ENCODE measurements at regions not wholly inside any gene's neighbourhood (a gene's known extent, or its start where the extent isn't known, plus 50 kb on each side); places are given as distances from the start of the nearest gene placed in this dataset.
A peak's percentile ranks its signal among the peaks of the same experiment; 100 is the strongest.

DNA sequence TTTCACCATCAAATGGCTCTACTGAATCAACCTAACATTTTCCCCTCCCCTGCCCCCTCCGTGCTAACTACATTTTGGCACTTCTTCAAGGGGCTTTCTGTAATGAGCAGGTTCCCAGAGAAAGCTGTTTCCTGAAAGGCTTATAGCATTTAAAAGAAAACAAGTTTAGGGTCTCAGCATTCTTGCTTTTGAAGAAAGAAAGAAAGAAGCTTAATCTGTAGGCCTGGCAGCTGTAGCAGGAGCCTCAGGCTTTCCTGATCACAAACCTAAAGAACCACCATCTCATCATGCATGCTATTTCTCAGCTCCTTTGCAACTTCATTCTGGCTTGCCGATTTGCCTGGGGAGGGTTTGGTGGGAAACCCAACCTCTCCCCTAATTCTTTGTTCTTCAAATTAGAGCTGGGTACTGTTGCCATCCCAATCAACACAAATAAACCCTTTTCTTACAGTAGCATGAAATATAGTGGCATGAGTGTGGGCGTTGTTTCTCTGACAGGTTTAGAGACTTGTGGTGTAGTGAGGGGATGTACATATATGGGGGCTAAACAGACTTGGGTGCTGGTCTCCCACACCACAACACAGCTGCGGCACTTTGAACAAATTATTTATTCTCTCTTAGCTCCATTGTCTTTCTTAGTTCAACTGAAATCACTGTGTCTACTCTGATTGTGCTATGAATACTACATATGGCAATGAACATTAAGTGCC, 160.5 kb upstream of the TNC start:
- 100% methylated on average over 1 of the region's 4 CpGs for WGBS (ENCODE audit: insufficient coverage, low lambda C conversion rate)
- no peak for DNase-seq
- H3K27me3 ChIP-seq (ENCODE audit: control insufficient read depth, insufficient read depth, low read length), result no peaks in the 10 kb centered on the region
- H3K36me3 ChIP-seq (ENCODE audit: control insufficient read depth, insufficient read depth, low read length), result no peaks in the 10 kb centered on the region
- H3K27ac ChIP-seq (ENCODE audit: low read length), result no peak overlapping the region
- no peaks in the 10 kb centered on the region for H3K9me3 ChIP-seq (ENCODE audit: control insufficient read depth, low read depth, low read length)
- H3K4me1 ChIP-seq (ENCODE audit: control insufficient read depth, insufficient read depth, low read length), result peaks cover 3% of the 10 kb centered on the region
- H3K4me3 ChIP-seq (ENCODE audit: low read length), result no peak overlapping the region

DNA sequence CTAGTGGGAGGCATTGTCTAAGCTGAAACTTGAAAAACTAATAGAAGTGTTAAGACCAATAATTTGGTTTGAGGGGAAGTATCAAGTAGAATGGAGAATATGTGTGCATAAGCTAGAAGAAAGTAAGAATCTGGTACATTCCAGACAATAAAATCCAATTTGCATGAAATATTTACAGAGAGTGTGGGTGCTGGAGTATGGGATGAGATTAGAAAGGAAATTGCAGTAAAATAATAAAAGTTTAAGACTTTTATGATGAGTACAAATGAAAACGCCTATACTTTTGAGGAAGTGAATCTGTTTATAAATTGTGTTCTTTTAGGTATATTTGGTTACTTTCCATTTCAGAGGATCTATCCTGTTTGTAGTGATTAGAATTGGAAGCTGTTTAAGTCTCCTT, 165.4 kb upstream of the TNC start:
- no peak for DNase-seq
- H3K9me3 ChIP-seq (ENCODE audit: control insufficient read depth, low read depth, low read length), result no peaks in the 10 kb centered on the region
- no peaks in the 10 kb centered on the region for H3K36me3 ChIP-seq (ENCODE audit: control insufficient read depth, insufficient read depth, low read length)
- 20% methylated on average over 1 of the region's 1 CpG for WGBS (ENCODE audit: insufficient coverage, low lambda C conversion rate)
- H3K4me1 ChIP-seq (ENCODE audit: control insufficient read depth, insufficient read depth, low read length), result no peaks in the 10 kb centered on the region
- no peaks in the 10 kb centered on the region for H3K27me3 ChIP-seq (ENCODE audit: control insufficient read depth, insufficient read depth, low read length)
- H3K27ac ChIP-seq (ENCODE audit: low read length), result no peak overlapping the region
- no peak overlapping the region for H3K4me3 ChIP-seq (ENCODE audit: low read length)

DNA sequence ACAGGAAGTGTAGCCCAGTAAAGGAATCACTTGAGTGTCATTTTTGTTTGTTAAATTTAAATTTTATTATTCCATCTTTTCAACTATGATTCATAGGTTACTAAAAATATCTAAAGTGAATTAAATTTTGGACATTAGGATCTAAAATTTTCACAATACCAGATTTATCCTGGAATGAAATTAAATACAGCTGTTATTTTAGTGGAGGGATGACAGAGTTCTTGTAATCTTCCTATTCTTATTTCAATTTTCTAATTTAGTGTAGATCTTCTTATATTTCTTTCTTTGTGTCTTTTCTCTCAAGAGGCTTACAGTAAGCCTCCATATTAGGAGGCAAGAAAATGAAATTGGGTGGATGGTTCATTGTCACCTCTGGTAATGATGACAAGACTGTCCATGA, 167.9 kb upstream of the TNC start:
- H3K36me3 ChIP-seq (ENCODE audit: control insufficient read depth, insufficient read depth, low read length), result no peaks in the 10 kb centered on the region
- no peak for DNase-seq
- H3K4me3 ChIP-seq (ENCODE audit: low read length), result no peak overlapping the region
- H3K4me1 ChIP-seq (ENCODE audit: control insufficient read depth, insufficient read depth, low read length), result no peaks in the 10 kb centered on the region
- no peaks in the 10 kb centered on the region for H3K27me3 ChIP-seq (ENCODE audit: control insufficient read depth, insufficient read depth, low read length)
- no peak overlapping the region for H3K27ac ChIP-seq (ENCODE audit: low read length)
- H3K9me3 ChIP-seq (ENCODE audit: control insufficient read depth, low read depth, low read length), result no peaks in the 10 kb centered on the region

GRCh38 chr9:115286411-115286810, 168.5 kb upstream of the TNC start:
- Histone ChIP-seq H3K4me3 (ENCODE audit: low read length) (no peak overlapping the region), H3K36me3 (ENCODE audit: control insufficient read depth, insufficient read depth, low read length) (no peaks in the 10 kb centered on the region), H3K4me1 (ENCODE audit: control insufficient read depth, insufficient read depth, low read length) (peaks cover 5% of the 10 kb centered on the region), H3K27me3 (ENCODE audit: control insufficient read depth, insufficient read depth, low read length) (no peaks in the 10 kb centered on the region), H3K27ac (ENCODE audit: low read length) (no peak overlapping the region), H3K9me3 (ENCODE audit: control insufficient read depth, low read depth, low read length) (no peaks in the 10 kb centered on the region)
- DNase-seq, result no peak
- WGBS (ENCODE audit: insufficient coverage, low lambda C conversion rate), result 100% methylated on average over 1 of the region's 1 CpG

DNA sequence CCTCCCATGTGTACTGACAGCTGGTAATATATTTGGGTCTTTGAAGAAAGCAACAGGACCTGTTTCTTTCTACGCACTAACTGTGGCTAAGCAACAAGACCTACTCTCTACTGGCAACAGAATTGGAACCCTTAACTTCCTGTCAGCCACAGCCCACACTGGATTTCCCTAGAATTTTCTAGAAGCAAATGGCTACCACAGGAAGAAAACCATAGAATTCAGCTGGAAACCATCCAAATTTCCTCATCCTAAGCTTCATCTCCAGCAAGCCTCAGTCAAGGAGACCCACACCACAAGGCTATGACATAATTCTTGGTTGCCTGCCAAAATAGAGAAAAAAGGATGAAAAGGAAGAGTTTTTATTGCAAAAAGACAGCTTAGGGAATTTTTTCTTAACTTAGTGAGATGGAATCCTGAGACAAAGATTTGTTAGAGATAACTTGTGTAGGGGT, 171.8 kb upstream of the TNC start:
- H3K36me3 ChIP-seq (ENCODE audit: control insufficient read depth, insufficient read depth, low read length), result no peaks in the 10 kb centered on the region
- no peak overlapping the region for H3K4me3 ChIP-seq (ENCODE audit: low read length)
- DNase-seq, result no peak
- H3K9me3 ChIP-seq (ENCODE audit: control insufficient read depth, low read depth, low read length), result no peaks in the 10 kb centered on the region
- no CpG with 5 or more reads among the region's 1 CpG for WGBS (ENCODE audit: insufficient coverage, low lambda C conversion rate)
- no peak overlapping the region for H3K27ac ChIP-seq (ENCODE audit: low read length)
- no peaks in the 10 kb centered on the region for H3K27me3 ChIP-seq (ENCODE audit: control insufficient read depth, insufficient read depth, low read length)
- H3K4me1 ChIP-seq (ENCODE audit: control insufficient read depth, insufficient read depth, low read length), result peaks cover 23% of the 10 kb centered on the region

DNA sequence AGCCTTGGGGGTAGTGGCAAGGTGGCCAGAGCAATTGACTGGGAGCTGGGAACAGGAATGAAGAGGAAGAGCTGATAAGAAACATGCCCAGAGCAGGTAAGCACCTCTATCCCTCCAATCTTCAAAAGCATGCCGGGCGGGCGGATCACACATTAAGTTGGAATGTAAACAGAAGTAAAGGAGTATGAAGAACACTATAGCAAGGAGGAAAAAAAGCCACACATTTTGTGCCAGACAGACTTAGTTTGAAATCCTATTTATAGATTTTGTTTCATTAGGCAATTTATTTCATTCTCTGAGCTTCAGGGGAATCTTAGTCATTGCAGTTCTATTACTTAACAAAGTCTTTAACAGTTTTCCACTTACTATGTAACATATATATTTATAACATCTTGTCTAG, 173.9 kb upstream of the TNC start:
- DNase-seq, result peak; percentile 46 to 78
- peak overlapping the region; percentile 34 for H3K27ac ChIP-seq (ENCODE audit: low read length)
- 12% methylated on average over 3 of the region's 3 CpGs for WGBS (ENCODE audit: insufficient coverage, low lambda C conversion rate)
- no peaks in the 10 kb centered on the region for H3K9me3 ChIP-seq (ENCODE audit: control insufficient read depth, low read depth, low read length)
- H3K36me3 ChIP-seq (ENCODE audit: control insufficient read depth, insufficient read depth, low read length), result no peaks in the 10 kb centered on the region
- H3K27me3 ChIP-seq (ENCODE audit: control insufficient read depth, insufficient read depth, low read length), result no peaks in the 10 kb centered on the region
- peaks cover 39% of the 10 kb centered on the region for H3K4me1 ChIP-seq (ENCODE audit: control insufficient read depth, insufficient read depth, low read length)
- no peak overlapping the region for H3K4me3 ChIP-seq (ENCODE audit: low read length)

DNA sequence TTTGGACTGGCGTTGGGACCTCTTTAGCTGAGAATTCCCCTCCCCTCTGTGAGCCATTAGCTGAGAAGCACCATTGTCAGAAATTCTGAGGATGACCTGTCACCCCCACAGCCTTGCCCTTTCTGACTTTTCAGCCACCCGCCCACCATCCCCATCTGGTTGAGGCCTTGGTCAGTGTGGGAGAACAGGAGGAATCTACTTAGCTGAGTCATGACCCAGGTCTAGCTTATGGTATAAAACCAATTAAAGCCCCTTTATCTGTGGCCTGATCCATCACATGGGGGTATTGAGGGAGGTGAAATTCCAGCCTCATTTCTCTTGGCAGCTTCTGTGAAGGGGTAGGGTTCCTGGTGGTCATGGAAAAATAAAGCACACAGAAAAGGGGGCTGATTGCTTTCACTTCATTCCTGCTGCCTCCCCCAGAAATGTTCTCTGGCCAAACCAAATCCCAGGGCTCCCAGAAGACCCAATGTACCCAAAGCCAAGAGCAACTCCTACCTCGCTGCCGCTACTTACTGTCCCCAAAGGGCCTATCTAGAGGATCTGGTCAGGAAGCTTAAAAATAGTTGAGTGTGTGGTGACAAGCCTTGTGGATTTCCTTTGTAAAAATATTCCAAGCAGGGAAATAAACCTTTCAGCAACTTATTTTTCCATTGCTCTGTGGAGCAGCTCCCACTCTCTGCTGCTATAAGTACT, 174.8 kb upstream of the TNC start:
- WGBS (ENCODE audit: insufficient coverage, low lambda C conversion rate), result no CpG with 5 or more reads among the region's 4 CpGs
- H3K27ac ChIP-seq (ENCODE audit: low read length), result peak overlapping the region; percentile 34
- H3K9me3 ChIP-seq (ENCODE audit: control insufficient read depth, low read depth, low read length), result no peaks in the 10 kb centered on the region
- H3K4me3 ChIP-seq (ENCODE audit: low read length), result no peak overlapping the region
- H3K27me3 ChIP-seq (ENCODE audit: control insufficient read depth, insufficient read depth, low read length), result no peaks in the 10 kb centered on the region
- peaks cover 42% of the 10 kb centered on the region for H3K4me1 ChIP-seq (ENCODE audit: control insufficient read depth, insufficient read depth, low read length)
- DNase-seq, result no peak
- H3K36me3 ChIP-seq (ENCODE audit: control insufficient read depth, insufficient read depth, low read length), result no peaks in the 10 kb centered on the region

- Histone ChIP-seq H3K36me3 (ENCODE audit: control insufficient read depth, insufficient read depth, low read length) (no peaks in the 10 kb centered on the region), H3K4me1 (ENCODE audit: control insufficient read depth, insufficient read depth, low read length) (peaks cover 42% of the 10 kb centered on the region), H3K27ac (ENCODE audit: low read length) (peak overlapping the region; percentile 41), H3K27me3 (ENCODE audit: control insufficient read depth, insufficient read depth, low read length) (no peaks in the 10 kb centered on the region), H3K9me3 (ENCODE audit: control insufficient read depth, low read depth, low read length) (no peaks in the 10 kb centered on the region), H3K4me3 (ENCODE audit: low read length) (no peak overlapping the region)
- DNase-seq, result peak; percentile 83 to 92
- WGBS (ENCODE audit: insufficient coverage, low lambda C conversion rate), result no CpG with 5 or more reads among the region's 2 CpGs
These were observed 177.8 kb upstream of the TNC start for GRCh38 chr9:115295734-115296133.

DNA sequence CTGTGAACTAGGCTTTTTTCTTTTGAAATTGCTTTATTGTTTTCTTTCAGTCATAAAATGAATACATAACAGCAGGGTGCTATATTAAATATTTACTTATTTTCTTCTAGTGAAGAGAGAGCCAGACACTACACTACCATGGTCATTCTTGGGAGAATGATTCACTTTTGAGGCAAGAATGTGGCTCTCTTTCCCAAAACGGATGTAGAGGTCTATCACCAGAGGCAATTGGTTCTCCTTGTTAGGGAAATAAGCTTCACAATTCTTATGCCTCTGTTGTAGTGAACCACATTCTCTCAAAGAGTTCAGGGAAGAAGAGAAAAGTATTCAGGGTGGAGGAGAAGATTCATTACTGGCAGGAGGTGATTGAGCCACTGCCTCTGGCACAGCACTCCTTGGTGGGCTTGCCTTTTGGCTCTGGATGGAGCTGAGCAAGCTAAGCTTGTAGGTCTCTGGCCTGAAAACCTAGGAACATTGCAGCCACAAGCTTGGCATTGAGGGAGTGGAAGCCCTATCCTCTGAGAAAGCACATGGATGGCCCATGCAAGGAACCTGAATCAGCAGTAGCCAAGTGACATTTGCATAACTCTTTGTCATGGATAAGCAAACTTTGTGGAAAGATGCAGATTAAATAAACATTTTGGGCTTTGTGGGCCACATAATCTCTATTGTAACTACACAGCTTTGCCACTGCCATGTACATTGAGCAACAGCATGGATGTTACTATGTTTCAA, 179.0 kb upstream of the TNC start:
- peaks cover 32% of the 10 kb centered on the region for H3K4me1 ChIP-seq (ENCODE audit: control insufficient read depth, insufficient read depth, low read length)
- no peaks in the 10 kb centered on the region for H3K36me3 ChIP-seq (ENCODE audit: control insufficient read depth, insufficient read depth, low read length)
- no CpG with 5 or more reads among the region's 1 CpG for WGBS (ENCODE audit: insufficient coverage, low lambda C conversion rate)
- H3K9me3 ChIP-seq (ENCODE audit: control insufficient read depth, low read depth, low read length), result no peaks in the 10 kb centered on the region
- H3K27me3 ChIP-seq (ENCODE audit: control insufficient read depth, insufficient read depth, low read length), result no peaks in the 10 kb centered on the region
- no peak for DNase-seq
- H3K27ac ChIP-seq (ENCODE audit: low read length), result no peak overlapping the region
- H3K4me3 ChIP-seq (ENCODE audit: low read length), result no peak overlapping the region

DNA sequence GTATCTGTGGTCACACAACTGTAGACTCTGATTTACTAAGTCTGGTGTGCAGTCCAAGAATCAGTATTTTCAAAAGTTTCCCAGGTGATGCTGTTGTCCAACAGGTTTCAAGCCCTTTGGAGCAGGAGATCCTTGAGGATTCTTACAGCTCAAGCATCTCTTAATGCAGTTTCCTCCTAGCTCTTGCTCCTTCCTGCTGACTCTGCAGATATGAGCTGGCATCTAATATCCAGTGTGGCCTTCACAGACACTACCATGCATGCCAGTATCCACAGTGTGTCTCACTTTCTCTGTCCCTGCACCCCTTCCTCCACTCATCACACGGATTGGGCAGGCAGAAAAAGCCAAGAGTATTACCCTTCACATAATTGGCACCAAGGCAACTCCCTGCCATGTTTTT, 182.2 kb upstream of the TNC start:
- no peaks in the 10 kb centered on the region for H3K27me3 ChIP-seq (ENCODE audit: control insufficient read depth, insufficient read depth, low read length)
- no peak for DNase-seq
- no peak overlapping the region for H3K4me3 ChIP-seq (ENCODE audit: low read length)
- peaks cover 17% of the 10 kb centered on the region for H3K4me1 ChIP-seq (ENCODE audit: control insufficient read depth, insufficient read depth, low read length)
- WGBS (ENCODE audit: insufficient coverage, low lambda C conversion rate), result no CpG with 5 or more reads among the region's 1 CpG
- H3K27ac ChIP-seq (ENCODE audit: low read length), result no peak overlapping the region
- H3K9me3 ChIP-seq (ENCODE audit: control insufficient read depth, low read depth, low read length), result no peaks in the 10 kb centered on the region
- no peaks in the 10 kb centered on the region for H3K36me3 ChIP-seq (ENCODE audit: control insufficient read depth, insufficient read depth, low read length)

All from large intestine (tissue), 3 donors.